Neutrophil (primary cell): ENCODE measurements at regions not wholly inside any gene's neighbourhood (a gene's known extent, or its start where the extent isn't known, plus 50 kb on each side); places are given as distances from the start of the nearest gene placed in this dataset.

Source experiments
- H3K27ac ChIP-seq: fragments of 200-600 bp; sonication (generic); 2 replicates; pipeline ENCODE4 v1.5.1; 2016; ENCODE audit warnings: mild to moderate bottlenecking, moderate library complexity
- H3K27me3 ChIP-seq: fragments of 200-600 bp; sonication (generic); 2 replicates; pipeline ENCODE4 v1.6.0; 2016; ENCODE audit warnings: mild to moderate bottlenecking
- H3K36me3 ChIP-seq: fragments of 200-600 bp; sonication (generic); 2 replicates; pipeline ENCODE4 v1.5.1; 2017
- H3K4me1 ChIP-seq, 2 experiments: fragments of 200-600 bp in 1 of 2; sonication (generic) in 1 of 2; 1 replicate in 1 of 2; 2 replicates in 1 of 2; pipeline versions ENCODE4 v1.5.1 to v1.6.1; 2013 to 2016; ENCODE audit warnings: low read depth in 1 of 2, low read length in 1 of 2, mild to moderate bottlenecking in 1 of 2, moderate library complexity in 1 of 2; ENCODE audit not compliant: control insufficient read depth in 1 of 2, insufficient read depth in 1 of 2
- H3K4me3 ChIP-seq, 2 experiments: fragments of 200-600 bp in 1 of 2; sonication (generic) in 1 of 2; 1 replicate in 1 of 2; 2 replicates in 1 of 2; pipeline ENCODE4 v1.5.1; 2013 to 2016; ENCODE audit warnings: low read depth in 1 of 2, low read length in 1 of 2, mild to moderate bottlenecking in 1 of 2, moderate library complexity in 1 of 2
- H3K9me3 ChIP-seq: fragments of 200-600 bp; sonication (generic); 2 replicates; pipeline ENCODE4 v1.5.1; 2016
- TF ChIP-seq, protein P1 (sequence below): fragments of 200-600 bp; sonication (generic); IDR thresholded peaks from 2 replicates; pipeline ENCODE4 v1.5.1; 2016; ENCODE audit warnings: antibody characterized with exemption

DNA sequence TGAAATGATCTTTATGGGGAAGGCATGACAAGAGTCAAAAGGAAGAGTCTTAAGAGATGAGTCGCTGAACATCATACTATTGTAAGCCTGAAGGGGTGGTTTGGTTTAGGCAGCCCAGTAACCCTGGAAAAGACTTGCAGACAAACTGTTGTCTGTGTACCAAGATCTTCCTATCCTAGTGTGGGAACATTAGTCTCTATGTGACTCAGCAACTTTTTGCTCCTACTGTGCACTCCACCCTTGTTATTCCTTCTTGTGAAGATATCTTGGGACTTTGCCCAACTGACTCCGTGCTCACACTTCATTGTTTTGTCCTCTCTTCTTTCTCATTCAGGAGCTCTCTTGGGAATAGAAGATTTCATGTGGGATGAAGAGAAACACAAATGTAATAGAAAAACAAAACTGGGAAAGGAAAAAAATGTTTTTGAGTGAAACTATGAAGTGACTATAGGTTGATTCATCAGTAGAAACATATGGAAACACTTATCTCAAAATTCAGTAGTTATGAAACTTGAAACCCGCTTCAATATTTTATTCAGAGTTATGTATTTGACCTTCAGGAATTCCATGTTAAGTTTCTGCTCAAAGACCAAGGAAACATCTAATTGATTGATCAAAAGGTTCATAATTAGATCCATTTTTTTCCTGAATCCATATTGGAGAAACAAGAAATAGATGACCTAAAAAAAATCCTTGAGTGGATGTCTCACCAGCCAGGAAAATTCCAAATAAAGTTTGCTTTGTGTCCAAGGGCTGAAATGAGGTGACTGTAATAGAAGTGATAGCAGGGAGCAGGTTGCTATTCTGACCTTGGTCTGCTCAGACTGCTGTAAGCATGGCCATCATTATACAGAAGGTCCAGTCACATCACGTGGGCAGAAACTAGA is 67.2 kb downstream of the BTG1 start:
- Histone ChIP-seq H3K27me3 (no peaks in the 10 kb centered on the region), H3K27ac (peak overlapping the region; percentile 76), H3K36me3 (no peaks in the 10 kb centered on the region), H3K4me1 (peaks cover 43 to 45% of the 10 kb centered on the region in 2 experiments), H3K4me3 (no peak overlapping the region), H3K9me3 (no peaks in the 10 kb centered on the region)
- TF ChIP-seq, protein P1, sequence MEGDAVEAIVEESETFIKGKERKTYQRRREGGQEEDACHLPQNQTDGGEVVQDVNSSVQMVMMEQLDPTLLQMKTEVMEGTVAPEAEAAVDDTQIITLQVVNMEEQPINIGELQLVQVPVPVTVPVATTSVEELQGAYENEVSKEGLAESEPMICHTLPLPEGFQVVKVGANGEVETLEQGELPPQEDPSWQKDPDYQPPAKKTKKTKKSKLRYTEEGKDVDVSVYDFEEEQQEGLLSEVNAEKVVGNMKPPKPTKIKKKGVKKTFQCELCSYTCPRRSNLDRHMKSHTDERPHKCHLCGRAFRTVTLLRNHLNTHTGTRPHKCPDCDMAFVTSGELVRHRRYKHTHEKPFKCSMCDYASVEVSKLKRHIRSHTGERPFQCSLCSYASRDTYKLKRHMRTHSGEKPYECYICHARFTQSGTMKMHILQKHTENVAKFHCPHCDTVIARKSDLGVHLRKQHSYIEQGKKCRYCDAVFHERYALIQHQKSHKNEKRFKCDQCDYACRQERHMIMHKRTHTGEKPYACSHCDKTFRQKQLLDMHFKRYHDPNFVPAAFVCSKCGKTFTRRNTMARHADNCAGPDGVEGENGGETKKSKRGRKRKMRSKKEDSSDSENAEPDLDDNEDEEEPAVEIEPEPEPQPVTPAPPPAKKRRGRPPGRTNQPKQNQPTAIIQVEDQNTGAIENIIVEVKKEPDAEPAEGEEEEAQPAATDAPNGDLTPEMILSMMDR, result no peak

DNA sequence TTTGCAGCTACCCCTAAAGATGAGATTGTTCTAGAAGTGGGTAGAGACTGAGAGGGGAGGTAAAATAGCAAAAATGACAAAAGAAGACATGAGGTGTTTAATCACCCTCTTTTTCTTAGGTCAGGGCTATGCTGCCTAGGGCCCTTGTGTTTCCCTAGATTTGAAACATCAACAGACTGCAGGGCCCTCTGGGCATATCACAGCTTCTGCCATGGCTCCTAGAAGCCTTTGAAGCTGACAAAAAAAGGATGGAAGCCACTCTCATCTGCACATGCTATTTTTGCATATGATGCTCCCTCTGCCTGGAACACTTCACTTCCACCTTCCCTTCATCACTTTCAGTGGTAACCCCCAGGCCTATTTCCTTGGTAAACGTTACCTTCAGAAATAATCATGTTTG is 68.1 kb downstream of the BTG1 start:
- Histone ChIP-seq H3K4me1 (peaks cover 46 to 50% of the 10 kb centered on the region in 2 experiments), H3K36me3 (no peaks in the 10 kb centered on the region), H3K9me3 (no peaks in the 10 kb centered on the region), H3K27me3 (no peaks in the 10 kb centered on the region), H3K27ac (peak overlapping the region; percentile 76), H3K4me3 (no peak overlapping the region)
- TF ChIP-seq, protein P1, result no peak

DNA sequence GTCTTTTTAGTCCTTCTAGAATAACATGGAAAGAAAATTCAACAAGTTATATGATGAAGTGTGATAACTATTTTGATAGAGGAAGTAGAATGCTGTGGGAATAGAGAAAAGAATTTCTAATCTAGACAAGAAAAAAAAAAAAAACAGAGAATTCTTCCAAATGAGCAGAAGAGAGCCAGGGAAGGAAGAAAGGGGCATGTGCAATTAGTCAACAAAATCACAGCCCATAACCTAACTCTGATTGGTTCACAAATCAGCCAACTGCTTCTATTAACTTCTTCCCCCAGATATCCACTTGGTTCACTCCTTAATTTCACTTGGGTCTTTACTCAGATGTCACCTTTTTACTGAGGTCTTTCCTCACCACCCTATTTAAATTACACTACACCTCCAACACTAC is 69.5 kb downstream of the BTG1 start:
- H3K36me3 ChIP-seq, result no peaks in the 10 kb centered on the region
- H3K27me3 ChIP-seq, result no peaks in the 10 kb centered on the region
- TF ChIP-seq, protein P1, result no peak
- peak overlapping the region; percentile 50 for H3K27ac ChIP-seq
- peaks cover 61 to 62% of the 10 kb centered on the region in 2 experiments for H3K4me1 ChIP-seq
- H3K4me3 ChIP-seq, result no peak overlapping the region
- H3K9me3 ChIP-seq, result no peaks in the 10 kb centered on the region

DNA sequence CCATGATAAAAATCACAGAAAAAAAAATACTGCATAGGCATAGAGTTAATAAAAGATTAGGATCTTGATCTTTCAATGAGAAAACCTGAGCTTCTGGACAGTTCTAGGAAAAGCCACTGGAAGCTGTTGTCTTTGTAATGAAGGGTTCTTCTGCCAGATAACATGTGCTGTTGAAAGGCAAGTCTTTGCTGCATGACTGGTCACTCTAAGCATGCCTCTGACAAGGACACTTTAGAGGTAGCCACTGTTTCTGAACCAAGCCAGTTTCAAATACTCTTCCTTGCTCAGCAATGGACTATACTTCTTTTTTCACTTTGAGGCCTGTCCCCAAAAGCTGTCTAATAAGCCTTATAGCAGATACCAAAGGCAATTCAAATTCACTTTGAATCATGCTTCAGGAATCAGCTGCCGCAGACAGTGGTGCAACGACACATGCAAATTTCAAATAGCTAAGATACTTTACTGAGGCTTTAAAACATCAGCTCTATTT is 70.2 kb downstream of the BTG1 start:
- Histone ChIP-seq H3K9me3 (no peaks in the 10 kb centered on the region), H3K4me3 (no peak overlapping the region), H3K27ac (peak overlapping the region; percentile 50), H3K4me1 (peaks cover 65 to 69% of the 10 kb centered on the region in 2 experiments), H3K27me3 (no peaks in the 10 kb centered on the region), H3K36me3 (no peaks in the 10 kb centered on the region)
- TF ChIP-seq, protein P1, result no peak

DNA sequence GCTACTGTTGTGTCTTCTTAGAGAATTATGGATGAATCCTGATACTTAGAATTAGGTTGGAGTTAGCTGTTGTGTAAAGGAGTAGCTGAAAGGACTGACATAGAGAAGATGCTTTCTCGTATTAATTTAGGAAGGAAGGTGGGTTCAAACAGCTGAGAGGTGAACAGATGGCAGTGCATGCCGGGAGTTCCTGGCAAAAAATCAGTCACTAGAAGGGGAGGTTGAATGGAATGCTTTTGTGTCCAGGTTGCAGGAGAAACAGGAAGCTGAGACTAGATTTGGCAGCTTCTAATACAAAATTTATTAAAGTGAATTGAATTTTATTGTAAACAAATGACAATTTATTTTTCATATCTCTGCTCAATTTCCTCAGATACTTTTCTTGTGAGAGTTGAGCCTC is 70.8 kb downstream of the BTG1 start:
- no peaks in the 10 kb centered on the region for H3K27me3 ChIP-seq
- peaks cover 65 to 71% of the 10 kb centered on the region in 2 experiments for H3K4me1 ChIP-seq
- peak overlapping the region; percentile 50 for H3K27ac ChIP-seq
- no peak overlapping the region for H3K4me3 ChIP-seq
- TF ChIP-seq, protein P1, result no peak
- H3K36me3 ChIP-seq, result no peaks in the 10 kb centered on the region
- no peaks in the 10 kb centered on the region for H3K9me3 ChIP-seq
